ENCODE measurements at regions not wholly inside any gene's neighbourhood (a gene's known extent, or its start where the extent isn't known, plus 50 kb on each side); places are given as distances from the start of the nearest gene placed in this dataset.
"Not testable (repeated sequence)": the region's sequence is repeated elsewhere in the genome, so short reads cannot be mapped to it uniquely, and the experiment has no call there.

- 94% methylated on average over 8 of the region's 8 CpGs for WGBS (ENCODE audit: insufficient coverage)
- intact Hi-C loops (cut with micrococcal nuclease) = no loop called here
- H3K36me3 Mint-ChIP-seq = no peaks in the 10 kb centered on the region
Observed at GRCh38 chr2:131590366-131590765, 62.7 kb downstream of the CCDC74A start.

GRCh38 chr2:131590896-131591295 is 63.2 kb downstream of the CCDC74A start:
- Histone ChIP-seq H3K27ac (ENCODE audit: low read length) (no peak overlapping the region), H3K27me3 (ENCODE audit: control insufficient read depth, insufficient read depth, low read length) (no peaks in the 10 kb centered on the region), H3K4me3 (ENCODE audit: low read length) (no peak overlapping the region), H3K36me3 (ENCODE audit: control insufficient read depth, insufficient read depth, low read length) (no peaks in the 10 kb centered on the region), H3K9me3 (ENCODE audit: control insufficient read depth, insufficient read depth, low read length) (no peaks in the 10 kb centered on the region), H3K4me1 (ENCODE audit: control insufficient read depth, insufficient read depth, low read length) (no peaks in the 10 kb centered on the region)
- TF ChIP-seq CTCF (IDR thresholded peaks at IDR 0.05) = no peak
- no peaks in the 10 kb centered on the region for H3K9me3 Mint-ChIP-seq
- no peaks in the 10 kb centered on the region for H3K4me1 Mint-ChIP-seq
- H3K27ac Mint-ChIP-seq = no peak overlapping the region
- peaks cover 15 to 24% of the 10 kb centered on the region in 2 donors for H3K27me3 Mint-ChIP-seq (ENCODE audit: low read depth in 2 of 2)
- intact Hi-C loops (cut with micrococcal nuclease) = no loop called here
- no peak overlapping the region for H3K4me3 Mint-ChIP-seq
- H3K36me3 Mint-ChIP-seq = no peaks in the 10 kb centered on the region
- ATAC-seq (no peak), DNase-seq (no peak)
- WGBS (ENCODE audit: insufficient coverage) = 88% methylated on average over 39 of the region's 39 CpGs

More at GRCh38 chr2:131590366-131590765, 62.7 kb downstream of the CCDC74A start:
- Histone ChIP-seq H3K9me3 (ENCODE audit: control insufficient read depth, insufficient read depth, low read length) (no peaks in the 10 kb centered on the region), H3K27me3 (ENCODE audit: control insufficient read depth, insufficient read depth, low read length) (no peaks in the 10 kb centered on the region), H3K4me1 (ENCODE audit: control insufficient read depth, insufficient read depth, low read length) (no peaks in the 10 kb centered on the region), H3K27ac (ENCODE audit: low read length) (no peak overlapping the region), H3K4me3 (ENCODE audit: low read length) (no peak overlapping the region), H3K36me3 (ENCODE audit: control insufficient read depth, insufficient read depth, low read length) (no peaks in the 10 kb centered on the region)
- DNase-seq (no peak), ATAC-seq (no peak)
- TF ChIP-seq CTCF (IDR thresholded peaks at IDR 0.05) = no peak
- no peaks in the 10 kb centered on the region for H3K4me1 Mint-ChIP-seq
- no peaks in the 10 kb centered on the region for H3K9me3 Mint-ChIP-seq
- peaks cover 13 to 24% of the 10 kb centered on the region in 2 donors for H3K27me3 Mint-ChIP-seq (ENCODE audit: low read depth in 2 of 2)
- no peak overlapping the region for H3K4me3 Mint-ChIP-seq
- H3K27ac Mint-ChIP-seq = no peak overlapping the region

- H3K27me3 Mint-ChIP-seq (ENCODE audit: low read depth in 2 of 2) = peaks cover 20 to 28% of the 10 kb centered on the region in 2 donors
- H3K9me3 Mint-ChIP-seq; H3K36me3 Mint-ChIP-seq; ATAC-seq; H3K4me3 ChIP-seq (ENCODE audit: low read length); H3K4me3 Mint-ChIP-seq; DNase-seq; intact Hi-C loops (cut with micrococcal nuclease); H3K9me3 ChIP-seq (ENCODE audit: control insufficient read depth, insufficient read depth, low read length); H3K27me3 ChIP-seq (ENCODE audit: control insufficient read depth, insufficient read depth, low read length); H3K36me3 ChIP-seq (ENCODE audit: control insufficient read depth, insufficient read depth, low read length); H3K27ac Mint-ChIP-seq; H3K4me1 Mint-ChIP-seq; H3K27ac ChIP-seq (ENCODE audit: low read length); H3K4me1 ChIP-seq (ENCODE audit: control insufficient read depth, insufficient read depth, low read length): not testable (repeated sequence)
- 79% methylated on average over 1 of the region's 5 CpGs for WGBS (ENCODE audit: insufficient coverage)
Observed at GRCh38 chr2:131596561-131596960, 68.9 kb downstream of the CCDC74A start.

GRCh38 chr2:131602444-131602843 is 74.8 kb downstream of the CCDC74A start:
- H3K36me3 ChIP-seq (ENCODE audit: control insufficient read depth, insufficient read depth, low read length); H3K36me3 Mint-ChIP-seq; H3K9me3 Mint-ChIP-seq; H3K4me3 Mint-ChIP-seq; intact Hi-C loops (cut with micrococcal nuclease); DNase-seq; H3K27me3 ChIP-seq (ENCODE audit: control insufficient read depth, insufficient read depth, low read length); H3K4me3 ChIP-seq (ENCODE audit: low read length); H3K9me3 ChIP-seq (ENCODE audit: control insufficient read depth, insufficient read depth, low read length); H3K27ac ChIP-seq (ENCODE audit: low read length); H3K4me1 ChIP-seq (ENCODE audit: control insufficient read depth, insufficient read depth, low read length); H3K4me1 Mint-ChIP-seq; ATAC-seq; H3K27ac Mint-ChIP-seq: not testable (repeated sequence)
- peaks cover 24 to 33% of the 10 kb centered on the region in 2 donors for H3K27me3 Mint-ChIP-seq (ENCODE audit: low read depth in 2 of 2)
- 33% methylated on average over 1 of the region's 5 CpGs for WGBS (ENCODE audit: insufficient coverage)

- H3K9me3 ChIP-seq (ENCODE audit: control insufficient read depth, insufficient read depth, low read length); H3K27ac Mint-ChIP-seq; H3K36me3 ChIP-seq (ENCODE audit: control insufficient read depth, insufficient read depth, low read length); DNase-seq; H3K9me3 Mint-ChIP-seq; H3K4me3 ChIP-seq (ENCODE audit: low read length); H3K36me3 Mint-ChIP-seq; H3K27me3 ChIP-seq (ENCODE audit: control insufficient read depth, insufficient read depth, low read length); H3K4me1 ChIP-seq (ENCODE audit: control insufficient read depth, insufficient read depth, low read length); ATAC-seq; H3K27ac ChIP-seq (ENCODE audit: low read length); intact Hi-C loops (cut with micrococcal nuclease); H3K4me1 Mint-ChIP-seq; H3K4me3 Mint-ChIP-seq: not testable (repeated sequence)
- no CpG with 5 or more reads among the region's 2 CpGs for WGBS (ENCODE audit: insufficient coverage)
- peaks cover 24 to 37% of the 10 kb centered on the region in 2 donors for H3K27me3 Mint-ChIP-seq (ENCODE audit: low read depth in 2 of 2)
Observed at GRCh38 chr2:131604652-131605051, 77.0 kb downstream of the CCDC74A start.

GRCh38 chr2:131606366-131606765 is 78.7 kb downstream of the CCDC74A start:
- peaks cover 17 to 30% of the 10 kb centered on the region in 2 donors for H3K27me3 Mint-ChIP-seq (ENCODE audit: low read depth in 2 of 2)
- H3K4me3 ChIP-seq (ENCODE audit: low read length); H3K36me3 Mint-ChIP-seq; H3K27ac Mint-ChIP-seq; H3K4me1 Mint-ChIP-seq; H3K27me3 ChIP-seq (ENCODE audit: control insufficient read depth, insufficient read depth, low read length); ATAC-seq; H3K9me3 ChIP-seq (ENCODE audit: control insufficient read depth, insufficient read depth, low read length); DNase-seq; H3K4me1 ChIP-seq (ENCODE audit: control insufficient read depth, insufficient read depth, low read length); H3K4me3 Mint-ChIP-seq; H3K36me3 ChIP-seq (ENCODE audit: control insufficient read depth, insufficient read depth, low read length); H3K9me3 Mint-ChIP-seq; H3K27ac ChIP-seq (ENCODE audit: low read length); intact Hi-C loops (cut with micrococcal nuclease): not testable (repeated sequence)
- WGBS (ENCODE audit: insufficient coverage) = no CpG with 5 or more reads among the region's 1 CpG

GRCh38 chr2:131607056-131607455 is 79.4 kb downstream of the CCDC74A start:
- H3K4me1 Mint-ChIP-seq; H3K27me3 ChIP-seq (ENCODE audit: control insufficient read depth, insufficient read depth, low read length); H3K27ac Mint-ChIP-seq; H3K9me3 Mint-ChIP-seq; H3K9me3 ChIP-seq (ENCODE audit: control insufficient read depth, insufficient read depth, low read length); intact Hi-C loops (cut with micrococcal nuclease); H3K4me3 Mint-ChIP-seq; H3K27ac ChIP-seq (ENCODE audit: low read length); H3K4me3 ChIP-seq (ENCODE audit: low read length); H3K36me3 Mint-ChIP-seq; DNase-seq; H3K4me1 ChIP-seq (ENCODE audit: control insufficient read depth, insufficient read depth, low read length); H3K36me3 ChIP-seq (ENCODE audit: control insufficient read depth, insufficient read depth, low read length); ATAC-seq: not testable (repeated sequence)
- 75% methylated on average over 3 of the region's 5 CpGs for WGBS (ENCODE audit: insufficient coverage)
- H3K27me3 Mint-ChIP-seq (ENCODE audit: low read depth in 2 of 2) = peaks cover 16 to 27% of the 10 kb centered on the region in 2 donors
